GM21619 (cell line): ENCODE measurements at regions not wholly inside any gene's neighbourhood (a gene's known extent, or its start where the extent isn't known, plus 50 kb on each side); places are given as distances from the start of the nearest gene placed in this dataset.
"Not testable (repeated sequence)": the region's sequence is repeated elsewhere in the genome, so short reads cannot be mapped to it uniquely, and the experiment has no call there.

Experiments used
- ATAC-seq: cut with Tn5 transposase; IDR thresholded peaks from one replicate; pipeline ENCODE4 v1.9.1; 2021; ENCODE audit not compliant: unreplicated experiment

- ATAC-seq = no peak
These were observed 453.1 kb downstream of the TMEM121 start for GRCh38 chr14:105979446-105979845.

GRCh38 chr14:105980224-105980623, 453.8 kb downstream of the TMEM121 start:
- ATAC-seq = no peak

GRCh38 chr14:105981517-105982302, 455.3 kb downstream of the TMEM121 start:
- ATAC-seq = not testable (repeated sequence)

- no peak for ATAC-seq
These were observed 456.3 kb downstream of the TMEM121 start for GRCh38 chr14:105982664-105983063.

- ATAC-seq = no peak
These were observed 460.5 kb downstream of the TMEM121 start for GRCh38 chr14:105986894-105987284.

- ATAC-seq = no peak
These were observed 461.2 kb downstream of the TMEM121 start for GRCh38 chr14:105987563-105987962.

- no peak for ATAC-seq
These were observed 463.4 kb downstream of the TMEM121 start for GRCh38 chr14:105989566-105990302.

GRCh38 chr14:105991677-105992076, 465.3 kb downstream of the TMEM121 start:
- not testable (repeated sequence) for ATAC-seq

GRCh38 chr14:105993814-105994213, 467.4 kb downstream of the TMEM121 start:
- no peak for ATAC-seq

- ATAC-seq = not testable (repeated sequence)
These were observed 468.8 kb downstream of the TMEM121 start for GRCh38 chr14:105995011-105995710.

- not testable (repeated sequence) for ATAC-seq
These were observed 472.2 kb downstream of the TMEM121 start for GRCh38 chr14:105998597-105998996.

GRCh38 chr14:105999361-106000028, 473.1 kb downstream of the TMEM121 start:
- ATAC-seq = peak; percentile 70

- ATAC-seq = peak; percentile 21
These were observed 473.7 kb downstream of the TMEM121 start for GRCh38 chr14:106000029-106000511.

GRCh38 chr14:106001277-106001676, 474.9 kb downstream of the TMEM121 start:
- not testable (repeated sequence) for ATAC-seq

GRCh38 chr14:106003351-106003750, 477.0 kb downstream of the TMEM121 start:
- no peak for ATAC-seq

GRCh38 chr14:106004937-106005795, 478.8 kb downstream of the TMEM121 start:
- not testable (repeated sequence) for ATAC-seq

- ATAC-seq = not testable (repeated sequence)
These were observed 479.7 kb downstream of the TMEM121 start for GRCh38 chr14:106006043-106006442.

- ATAC-seq = not testable (repeated sequence)
These were observed 480.3 kb downstream of the TMEM121 start for GRCh38 chr14:106006716-106007115.

- no peak for ATAC-seq
These were observed 484.4 kb downstream of the TMEM121 start for GRCh38 chr14:106010783-106011182.
